Mesothelial cell of epicardium (in vitro differentiated cells): ENCODE measurements at regions not wholly inside any gene's neighbourhood (a gene's known extent, or its start where the extent isn't known, plus 50 kb on each side); places are given as distances from the start of the nearest gene placed in this dataset.

Experiments used
- DNase-seq, 2 experiments: peaks; one replicate each; pipeline ENCODE4 v3.0.0; 2021; ENCODE audit warnings: low spot score in 2 of 2; ENCODE audit not compliant: unreplicated experiment in 2 of 2
- H3K27ac Mint-ChIP-seq: 2 replicates; pipeline ENCODE4 v1.8.0; 2021; ENCODE audit warnings: mixed read lengths
- H3K27me3 Mint-ChIP-seq: 2 replicates; pipeline ENCODE4 v1.8.0; 2021; ENCODE audit warnings: low read depth, mixed read lengths
- H3K36me3 Mint-ChIP-seq: 2 replicates; pipeline ENCODE4 v1.8.0; 2021; ENCODE audit warnings: mixed read lengths
- H3K4me1 Mint-ChIP-seq: 2 replicates; pipeline ENCODE4 v1.8.0; 2021; ENCODE audit warnings: mixed read lengths
- H3K4me3 Mint-ChIP-seq: 2 replicates; pipeline ENCODE4 v1.8.0; 2021; ENCODE audit warnings: mild to moderate bottlenecking, moderate library complexity, mixed read lengths
- H3K9me3 Mint-ChIP-seq: 2 replicates; pipeline ENCODE4 v1.8.0; 2021; ENCODE audit warnings: mixed read lengths
- CTCF ChIP-seq: fragments of 200-600 bp; sonication (generic); IDR thresholded peaks from one replicate; pipeline ENCODE4 v1.5.0; 2021; ENCODE audit warnings: antibody characterized with exemption; ENCODE audit not compliant: unreplicated experiment

GRCh38 chr4:124907881-124908280 lies 195.3 kb upstream of the ANKRD50 start:
- Mint-ChIP-seq H3K27me3 (no peaks in the 10 kb centered on the region), H3K27ac (no peak overlapping the region), H3K4me3 (no peak overlapping the region), H3K4me1 (peaks cover 21% of the 10 kb centered on the region), H3K9me3 (peaks cover 16% of the 10 kb centered on the region), H3K36me3 (peaks cover 10% of the 10 kb centered on the region)
- no peak for TF ChIP-seq CTCF
- DNase-seq = no peak

DNA sequence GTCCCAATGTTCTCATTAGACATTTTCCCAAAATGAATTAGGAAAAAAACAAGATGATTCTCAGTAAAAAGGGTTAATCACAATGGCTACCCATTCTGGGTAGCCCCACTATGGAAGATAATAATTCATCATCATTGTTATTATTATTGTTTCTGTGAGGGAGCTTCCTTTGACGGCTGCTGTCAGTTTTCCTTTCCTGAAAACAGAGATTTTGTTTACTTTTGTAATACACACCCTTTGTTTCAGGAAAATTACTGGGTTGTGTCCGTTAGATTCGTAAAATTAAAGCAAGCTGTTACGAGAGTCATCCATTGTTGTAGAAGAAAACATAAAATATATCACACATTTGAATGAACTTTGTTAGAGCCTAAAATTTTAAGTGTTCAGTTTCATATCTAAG lies 192.9 kb upstream of the ANKRD50 start:
- H3K4me1 Mint-ChIP-seq = peaks cover 42% of the 10 kb centered on the region
- no peaks in the 10 kb centered on the region for H3K27me3 Mint-ChIP-seq
- DNase-seq = no peak
- no peak for TF ChIP-seq CTCF
- H3K27ac Mint-ChIP-seq = peak overlapping the region; percentile 53
- H3K36me3 Mint-ChIP-seq = no peaks in the 10 kb centered on the region
- no peaks in the 10 kb centered on the region for H3K9me3 Mint-ChIP-seq
- no peak overlapping the region for H3K4me3 Mint-ChIP-seq

GRCh38 chr4:124904723-124905388 lies 192.3 kb upstream of the ANKRD50 start:
- Mint-ChIP-seq H3K36me3 (no peaks in the 10 kb centered on the region), H3K9me3 (no peaks in the 10 kb centered on the region), H3K4me3 (no peak overlapping the region), H3K4me1 (peaks cover 45% of the 10 kb centered on the region), H3K27ac (peak overlapping the region; percentile 92), H3K27me3 (no peaks in the 10 kb centered on the region)
- no peak for TF ChIP-seq CTCF
- DNase-seq = no peak

GRCh38 chr4:124903995-124904722 lies 191.6 kb upstream of the ANKRD50 start:
- Mint-ChIP-seq H3K27me3 (no peaks in the 10 kb centered on the region), H3K4me1 (peaks cover 46% of the 10 kb centered on the region), H3K36me3 (no peaks in the 10 kb centered on the region), H3K9me3 (no peaks in the 10 kb centered on the region), H3K27ac (peak overlapping the region; percentile 92), H3K4me3 (peak overlapping the region; percentile 37)
- no peak for TF ChIP-seq CTCF
- peak in 1 of 2 experiments; percentile 58 for DNase-seq

DNA sequence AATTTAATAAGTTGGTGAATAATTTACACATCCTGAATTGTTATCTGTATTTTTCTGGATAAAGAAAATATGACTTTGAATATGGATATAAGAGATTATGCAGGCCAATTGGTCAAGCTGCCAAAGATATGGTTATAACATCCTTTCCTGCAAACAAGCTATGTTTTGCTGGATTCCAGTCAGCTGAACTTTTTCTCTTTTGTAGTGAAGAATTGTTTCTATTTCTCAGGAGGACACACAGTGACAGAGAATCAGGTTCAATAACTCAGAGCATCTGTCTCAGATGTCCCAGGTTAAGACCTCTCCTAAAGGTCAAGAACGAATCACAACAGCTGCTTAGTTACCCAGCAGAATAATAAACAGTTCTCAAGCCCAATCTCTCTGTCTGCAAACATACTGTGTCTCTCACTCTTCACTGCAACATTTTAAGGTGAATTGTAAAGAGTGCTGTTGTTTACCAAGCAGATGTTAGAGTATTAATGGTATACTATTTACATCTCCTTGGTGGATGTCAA lies 189.5 kb upstream of the ANKRD50 start:
- H3K4me1 Mint-ChIP-seq = peaks cover 46% of the 10 kb centered on the region
- H3K4me3 Mint-ChIP-seq = no peak overlapping the region
- H3K27me3 Mint-ChIP-seq = no peaks in the 10 kb centered on the region
- no peak for DNase-seq
- peaks cover 12% of the 10 kb centered on the region for H3K9me3 Mint-ChIP-seq
- TF ChIP-seq CTCF = no peak
- no peak overlapping the region for H3K27ac Mint-ChIP-seq
- H3K36me3 Mint-ChIP-seq = peaks cover 5% of the 10 kb centered on the region
